Activated CD8-positive, alpha-beta T cell treated with anti-CD3 and anti-CD28 coated beads, Interleukin-2, amount 10 ng/mL, durations not matched to agents 7 days and 5 days (primary cell): ENCODE measurements at regions not wholly inside any gene's neighbourhood (a gene's known extent, or its start where the extent isn't known, plus 50 kb on each side); places are given as distances from the start of the nearest gene placed in this dataset.

Source experiments
- ATAC-seq: fragments of 150-1000 bp; cut with Tn5 transposase; one replicate; pipeline ENCODE4 v1.10.0; 2021; ENCODE audit warnings: moderate library complexity
- CTCF ChIA-PET: fragments of 350-600 bp; sonication (Branson Sonifier 250); formaldehyde crosslinking; loops from one replicate; lab custom pipeline; 2021; ENCODE audit warnings: antibody characterized with exemption; lab: Charles Lee
- POLR2A ChIA-PET: fragments of 350-600 bp; sonication (Branson Sonifier 250); formaldehyde crosslinking; loops from one replicate; lab custom pipeline; 2021; ENCODE audit warnings: antibody characterized with exemption; lab: Charles Lee
- DNase-seq: peaks from one replicate; pipeline ENCODE4 v3.0.0-alpha.2; 2020
- H3K27ac Mint-ChIP-seq: one replicate; pipeline ENCODE4 v1.8.0; 2021; ENCODE audit warnings: mild to moderate bottlenecking, mixed read lengths
- H3K27me3 Mint-ChIP-seq: one replicate; pipeline ENCODE4 v1.8.0; 2021; ENCODE audit warnings: low read depth, mixed read lengths
- H3K36me3 Mint-ChIP-seq: one replicate; pipeline ENCODE4 v1.8.0; 2021; ENCODE audit warnings: low read depth, mixed read lengths
- H3K4me1 Mint-ChIP-seq: one replicate; pipeline ENCODE4 v1.8.0; 2021; ENCODE audit warnings: low read depth, mixed read lengths
- H3K4me3 Mint-ChIP-seq: one replicate; pipeline ENCODE4 v1.8.0; 2021; ENCODE audit warnings: mild to moderate bottlenecking, mixed read lengths
- H3K9me3 Mint-ChIP-seq: one replicate; pipeline ENCODE4 v1.8.0; 2022; ENCODE audit warnings: mixed read lengths; ENCODE audit not compliant: insufficient read depth

- Mint-ChIP-seq H3K27ac (no peak overlapping the region), H3K4me1 (peaks cover 13% of the 10 kb centered on the region), H3K36me3 (no peaks in the 10 kb centered on the region), H3K27me3 (peaks cover 28% of the 10 kb centered on the region), H3K4me3 (no peak overlapping the region), H3K9me3 (no peaks in the 10 kb centered on the region)
- DNase-seq (no peak), ATAC-seq (no peak)
- CTCF ChIA-PET, result no interaction called here
- POLR2A ChIA-PET, result no interaction called here
These were observed 132.1 kb upstream of the ARID1B start for GRCh38 chr6:156645097-156645496.

DNA sequence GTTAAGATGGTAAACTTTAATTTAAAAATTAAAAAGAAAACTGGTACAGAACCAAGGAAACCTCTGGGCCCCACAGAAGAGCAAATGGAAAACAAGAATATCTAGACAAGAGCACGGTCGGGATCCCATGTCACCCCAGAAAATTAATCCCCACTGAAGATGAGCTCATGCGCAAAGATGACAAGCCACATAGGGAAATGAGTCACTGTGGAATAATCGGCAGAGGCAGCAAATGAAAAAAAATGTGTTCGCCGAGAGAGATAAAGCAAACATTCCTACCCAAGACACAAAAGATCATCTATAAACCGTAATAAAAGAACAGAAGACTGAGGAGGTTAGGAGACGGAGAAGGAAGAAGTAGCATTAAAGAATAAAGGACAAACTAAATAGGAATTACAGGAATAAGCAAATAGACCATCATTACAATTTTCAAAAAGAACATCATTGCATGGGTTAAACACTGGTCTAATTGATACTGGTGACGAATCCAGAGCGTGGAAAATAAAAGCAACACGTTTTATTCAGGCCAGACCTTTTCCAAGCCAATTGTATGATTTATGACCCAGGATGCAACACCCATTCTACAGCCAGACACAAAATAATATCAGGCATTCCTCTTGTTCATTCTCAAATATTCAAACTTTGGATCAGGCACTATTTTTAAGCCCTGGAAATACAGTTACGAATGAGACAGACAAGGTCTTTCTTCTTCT is 138.0 kb upstream of the ARID1B start:
- no peak for ATAC-seq

GRCh38 chr6:156638581-156638980 is 138.6 kb upstream of the ARID1B start:
- ATAC-seq (no peak), DNase-seq (no peak)
- CTCF ChIA-PET, result no interaction called here
- POLR2A ChIA-PET, result no interaction called here
- Mint-ChIP-seq H3K36me3 (no peaks in the 10 kb centered on the region), H3K4me1 (peaks cover 18% of the 10 kb centered on the region), H3K27ac (no peak overlapping the region), H3K4me3 (no peak overlapping the region), H3K27me3 (no peaks in the 10 kb centered on the region), H3K9me3 (no peaks in the 10 kb centered on the region)

More for the DNA sequence above, 138.0 kb upstream of the ARID1B start:
- DNase-seq, result no peak
- no peaks in the 10 kb centered on the region for H3K27me3 Mint-ChIP-seq
- no peaks in the 10 kb centered on the region for H3K9me3 Mint-ChIP-seq
- POLR2A ChIA-PET, result no interaction called here
- peaks cover 14% of the 10 kb centered on the region for H3K4me1 Mint-ChIP-seq
- H3K36me3 Mint-ChIP-seq, result no peaks in the 10 kb centered on the region
- H3K4me3 Mint-ChIP-seq, result no peak overlapping the region
- CTCF ChIA-PET, result no interaction called here
- H3K27ac Mint-ChIP-seq, result no peak overlapping the region

DNA sequence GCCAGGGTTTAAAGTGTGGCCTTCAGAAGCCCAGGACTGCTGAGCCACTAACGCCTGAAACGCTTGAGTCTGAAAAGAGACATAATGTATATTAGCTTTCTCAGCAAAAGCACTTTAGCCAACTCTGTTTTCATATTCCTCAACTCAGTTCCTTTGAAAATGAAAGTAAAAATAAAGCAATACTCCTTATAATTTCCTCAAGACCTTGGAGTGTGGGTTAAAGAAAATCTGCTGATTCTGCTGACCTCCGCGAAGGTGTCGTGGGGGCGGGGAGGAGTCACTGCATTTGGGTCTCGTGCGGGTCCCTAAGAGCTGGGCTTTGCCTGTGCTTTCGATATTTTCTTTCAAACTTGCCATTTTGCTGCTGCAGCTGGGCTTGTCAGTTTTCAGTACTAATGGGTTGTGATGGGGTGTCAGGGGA is 142.2 kb upstream of the ARID1B start:
- Mint-ChIP-seq H3K4me1 (peaks cover 22% of the 10 kb centered on the region), H3K9me3 (no peaks in the 10 kb centered on the region), H3K36me3 (no peaks in the 10 kb centered on the region), H3K27me3 (no peaks in the 10 kb centered on the region), H3K4me3 (no peak overlapping the region), H3K27ac (peak overlapping the region; percentile 35)
- no peak for DNase-seq
- ChIA-PET POLR2A (no interaction called here), CTCF (no interaction called here)
- ATAC-seq, result no peak

DNA sequence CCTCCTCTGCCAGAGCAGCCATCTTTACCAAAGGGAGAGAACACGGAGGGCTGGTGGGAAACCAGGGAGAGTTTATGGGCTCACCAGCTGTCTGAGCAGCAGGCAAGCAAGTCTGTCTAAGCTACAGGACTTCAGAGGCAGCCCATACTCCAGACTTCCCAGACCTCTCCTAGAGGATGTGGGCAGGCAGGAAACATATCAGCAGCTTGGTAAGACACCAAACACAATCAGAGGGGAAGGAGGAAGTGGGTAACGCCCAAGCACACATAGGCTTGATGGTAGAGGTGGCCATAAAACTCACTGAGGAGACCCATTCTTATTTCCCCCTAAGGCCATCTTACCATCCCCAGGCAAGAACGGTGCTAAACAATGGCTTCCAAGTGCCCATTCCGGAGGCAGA is 143.1 kb upstream of the ARID1B start:
- ChIA-PET POLR2A (no interaction called here), CTCF (no interaction called here)
- Mint-ChIP-seq H3K4me3 (no peak overlapping the region), H3K9me3 (no peaks in the 10 kb centered on the region), H3K27me3 (no peaks in the 10 kb centered on the region), H3K27ac (peak overlapping the region; percentile 53), H3K36me3 (no peaks in the 10 kb centered on the region), H3K4me1 (peaks cover 22% of the 10 kb centered on the region)
- ATAC-seq, result no peak
- DNase-seq, result no peak

DNA sequence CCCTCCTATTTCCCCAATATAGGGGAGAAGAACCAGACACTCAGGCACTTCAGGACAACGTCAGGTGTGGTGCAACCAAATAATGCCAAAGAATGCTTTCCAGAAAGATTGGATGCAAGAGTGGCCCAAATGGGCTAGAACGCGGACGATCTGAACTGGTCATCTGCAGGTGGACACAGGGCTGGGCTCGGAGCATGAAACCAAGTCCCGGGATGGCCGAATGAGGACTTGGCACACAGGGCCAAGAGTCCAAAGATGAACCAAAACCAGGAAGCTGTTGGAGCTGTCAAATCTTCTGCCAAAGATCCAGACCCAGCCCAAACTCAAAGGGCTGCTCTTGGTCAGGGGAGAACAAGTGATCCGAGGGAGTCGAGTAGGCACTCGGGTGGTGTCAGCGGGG is 143.9 kb upstream of the ARID1B start:
- ChIA-PET POLR2A (no interaction called here), CTCF (no interaction called here)
- Mint-ChIP-seq H3K9me3 (no peaks in the 10 kb centered on the region), H3K27ac (no peak overlapping the region), H3K4me1 (peaks cover 22% of the 10 kb centered on the region), H3K36me3 (no peaks in the 10 kb centered on the region), H3K27me3 (no peaks in the 10 kb centered on the region), H3K4me3 (no peak overlapping the region)
- ATAC-seq (no peak), DNase-seq (no peak)

- CTCF ChIA-PET, result no interaction called here
- Mint-ChIP-seq H3K27ac (no peak overlapping the region), H3K9me3 (no peaks in the 10 kb centered on the region), H3K4me1 (peaks cover 22% of the 10 kb centered on the region), H3K36me3 (no peaks in the 10 kb centered on the region), H3K27me3 (peaks cover 4% of the 10 kb centered on the region), H3K4me3 (no peak overlapping the region)
- DNase-seq, result no peak
- POLR2A ChIA-PET, result no interaction called here
- ATAC-seq, result no peak
These were observed 146.4 kb upstream of the ARID1B start for GRCh38 chr6:156630613-156631302.

DNA sequence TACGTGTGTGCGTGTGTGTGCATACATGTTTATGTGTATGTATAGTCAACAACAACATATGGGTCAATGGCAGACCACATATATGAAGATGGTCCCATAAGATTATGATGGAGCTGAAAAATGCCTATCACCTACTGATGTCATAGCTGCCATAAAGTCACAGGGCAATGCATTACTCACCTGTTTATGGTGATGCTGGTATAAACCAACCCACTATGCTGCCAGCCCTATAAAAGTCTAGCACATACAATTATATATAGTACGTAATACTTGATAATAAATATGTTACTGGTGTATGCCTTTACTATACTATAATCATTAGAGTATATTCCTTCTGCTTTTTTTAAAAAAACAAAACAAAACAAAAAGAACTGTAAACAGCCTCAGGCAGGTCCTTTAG is 148.4 kb upstream of the ARID1B start:
- no peak overlapping the region for H3K27ac Mint-ChIP-seq
- peaks cover 5% of the 10 kb centered on the region for H3K4me1 Mint-ChIP-seq
- no peaks in the 10 kb centered on the region for H3K9me3 Mint-ChIP-seq
- H3K36me3 Mint-ChIP-seq, result no peaks in the 10 kb centered on the region
- ChIA-PET CTCF (no interaction called here), POLR2A (no interaction called here)
- DNase-seq (no peak), ATAC-seq (no peak)
- H3K27me3 Mint-ChIP-seq, result peaks cover 5% of the 10 kb centered on the region
- H3K4me3 Mint-ChIP-seq, result no peak overlapping the region

GRCh38 chr6:156627524-156627923 is 149.7 kb upstream of the ARID1B start:
- Mint-ChIP-seq H3K9me3 (no peaks in the 10 kb centered on the region), H3K4me3 (no peak overlapping the region), H3K27me3 (peaks cover 8% of the 10 kb centered on the region), H3K36me3 (no peaks in the 10 kb centered on the region), H3K27ac (no peak overlapping the region), H3K4me1 (no peaks in the 10 kb centered on the region)
- ChIA-PET POLR2A (no interaction called here), CTCF (no interaction called here)
- DNase-seq, result no peak
- no peak for ATAC-seq

DNA sequence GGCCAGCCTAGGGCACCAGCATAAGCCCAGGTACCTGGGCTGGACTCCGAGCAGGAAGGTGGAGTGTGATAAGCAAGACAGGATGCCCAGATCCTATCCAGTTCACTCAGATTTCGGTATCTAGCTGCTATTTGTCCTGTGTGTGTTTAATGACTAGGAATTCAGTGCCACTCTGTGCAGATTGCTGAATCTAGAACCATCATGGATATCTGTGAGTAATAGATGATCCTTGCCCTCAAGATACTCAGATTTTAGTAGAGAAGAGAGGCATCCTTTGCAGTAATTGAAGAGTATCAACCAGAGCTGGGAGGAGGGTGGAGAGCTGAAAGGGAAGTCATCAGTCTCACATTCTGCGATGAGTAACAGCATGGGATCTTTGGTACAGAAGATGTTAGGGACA is 155.0 kb upstream of the ARID1B start:
- POLR2A ChIA-PET, result no interaction called here
- no peaks in the 10 kb centered on the region for H3K36me3 Mint-ChIP-seq
- H3K4me1 Mint-ChIP-seq, result no peaks in the 10 kb centered on the region
- peaks cover 14% of the 10 kb centered on the region for H3K27me3 Mint-ChIP-seq
- CTCF ChIA-PET, result no interaction called here
- no peak overlapping the region for H3K27ac Mint-ChIP-seq
- DNase-seq, result no peak
- H3K9me3 Mint-ChIP-seq, result no peaks in the 10 kb centered on the region
- H3K4me3 Mint-ChIP-seq, result no peak overlapping the region
- ATAC-seq, result no peak

- Mint-ChIP-seq H3K9me3 (no peaks in the 10 kb centered on the region), H3K4me3 (no peak overlapping the region), H3K27me3 (peaks cover 13% of the 10 kb centered on the region), H3K36me3 (no peaks in the 10 kb centered on the region), H3K27ac (no peak overlapping the region), H3K4me1 (no peaks in the 10 kb centered on the region)
- DNase-seq (no peak), ATAC-seq (no peak)
- CTCF ChIA-PET, result no interaction called here
- POLR2A ChIA-PET, result no interaction called here
These were observed 156.8 kb upstream of the ARID1B start for GRCh38 chr6:156620331-156620730.

GRCh38 chr6:156618600-156619205 is 158.5 kb upstream of the ARID1B start:
- no peaks in the 10 kb centered on the region for H3K4me1 Mint-ChIP-seq
- H3K9me3 Mint-ChIP-seq, result peaks cover 4% of the 10 kb centered on the region
- no peak for DNase-seq
- ATAC-seq, result no peak
- ChIA-PET CTCF (no interaction called here), POLR2A (no interaction called here)
- H3K4me3 Mint-ChIP-seq, result no peak overlapping the region
- peaks cover 13% of the 10 kb centered on the region for H3K27me3 Mint-ChIP-seq
- no peak overlapping the region for H3K27ac Mint-ChIP-seq
- H3K36me3 Mint-ChIP-seq, result no peaks in the 10 kb centered on the region
